ENCODE measurements at regions not wholly inside any gene's neighbourhood (a gene's known extent, or its start where the extent isn't known, plus 50 kb on each side); places are given as distances from the start of the nearest gene placed in this dataset.

DNA sequence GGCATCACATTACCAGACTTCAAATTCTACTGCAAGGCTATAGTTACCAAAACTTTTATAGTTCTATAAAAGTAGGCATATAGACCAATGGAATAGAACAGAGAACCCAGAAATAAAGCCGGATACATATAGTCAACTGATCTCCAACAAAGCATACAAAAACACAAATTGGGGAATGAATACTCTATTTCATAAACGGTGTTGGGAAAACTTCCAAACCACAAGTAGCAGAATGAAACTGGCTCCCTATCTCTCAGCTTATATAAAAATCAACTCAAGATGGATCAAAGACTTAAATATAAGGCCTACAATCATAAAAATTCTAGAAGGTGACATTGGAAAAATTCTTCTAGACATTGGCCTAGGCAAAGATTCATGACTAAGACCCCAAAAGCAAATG, 187.9 kb upstream of the PLXNC1 start:
- no TSS peak for BruUV-seq (replicated peaks)
- RAD21 ChIA-PET (ENCODE audit: low non-redundant PET in 1 of 2, low total read pairs in 2 of 2, uncharacterized antibody in 2 of 2, unreplicated experiment in 2 of 2): no interaction called here
- Histone ChIP-seq H3K79me2 (ENCODE audit: insufficient read depth, low read length) (no peaks in the 10 kb centered on the region), H3K36me3 (ENCODE audit: control insufficient read depth in 1 of 2, insufficient read depth in 2 of 2, low read length in 2 of 2) (no peaks in the 10 kb centered on the region), H3K4me2 (ENCODE audit: low read length) (no peak overlapping the region), H3K27me3 (ENCODE audit: insufficient read depth, low read length) (no peaks in the 10 kb centered on the region), H3K27ac (ENCODE audit: low read depth, low read length) (no peak overlapping the region), H3K9me3 (ENCODE audit: control insufficient read depth in 1 of 2, insufficient read depth in 1 of 2, low read depth in 1 of 2, low read length in 2 of 2) (no peaks in the 10 kb centered on the region), H3K4me3 (replicated peaks in 1 of 2; ENCODE audit: low read depth in 1 of 2, low read length in 2 of 2) (no peak overlapping the region), H3K4me1 (ENCODE audit: control insufficient read depth in 1 of 2, insufficient read depth in 2 of 2, low read length in 2 of 2) (no peaks in the 10 kb centered on the region), H3K9me2 (ENCODE audit: insufficient read depth) (no peaks in the 10 kb centered on the region; the same call in 1 of the 2 replicates), H3K9ac (ENCODE audit: low read length) (no peak overlapping the region), H2AFZ (ENCODE audit: low read depth, low read length, poor library complexity, severe bottlenecking) (no peak overlapping the region), H4K20me1 (ENCODE audit: insufficient read depth) (no peaks in the 10 kb centered on the region)
- DNase-seq (ENCODE audit: low read depth, low spot score) (no peak), ATAC-seq (no peak)
- TF ChIP-seq CEBPB (IDR thresholded peaks at IDR 0.05; ENCODE audit: low read depth): no peak
- intact Hi-C loops (cut with micrococcal nuclease): no loop called here
- POLR2A ChIA-PET: no interaction called here
- CTCF ChIA-PET: no interaction called here

DNA sequence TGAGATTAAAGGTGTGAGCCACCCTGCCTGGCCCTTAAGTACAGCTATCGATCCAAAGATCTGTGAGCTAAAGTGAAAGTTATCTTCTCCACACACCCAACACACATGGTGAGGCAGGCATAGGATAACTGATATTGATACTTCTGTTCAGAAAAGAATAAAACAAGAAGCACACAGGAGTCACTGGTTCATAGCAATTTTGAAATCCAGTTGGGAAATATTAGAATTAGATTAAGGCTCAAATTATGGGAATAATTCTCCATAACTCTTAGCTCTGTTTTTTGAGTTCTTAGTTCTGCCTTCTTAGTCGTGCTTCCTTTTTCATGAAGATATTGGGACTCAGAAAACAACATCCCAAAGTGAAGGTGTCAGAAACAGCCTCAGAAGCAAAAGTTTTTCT, 186.0 kb upstream of the PLXNC1 start:
- Histone ChIP-seq H3K9me3 (ENCODE audit: control insufficient read depth in 1 of 2, insufficient read depth in 1 of 2, low read depth in 1 of 2, low read length in 2 of 2) (no peaks in the 10 kb centered on the region), H2AFZ (ENCODE audit: low read depth, low read length, poor library complexity, severe bottlenecking) (no peak overlapping the region), H3K4me2 (ENCODE audit: low read length) (no peak overlapping the region), H3K9me2 (ENCODE audit: insufficient read depth) (no peaks in the 10 kb centered on the region; the same call in 1 of the 2 replicates), H3K79me2 (ENCODE audit: insufficient read depth, low read length) (no peaks in the 10 kb centered on the region), H4K20me1 (ENCODE audit: insufficient read depth) (no peaks in the 10 kb centered on the region), H3K27ac (ENCODE audit: low read depth, low read length) (no peak overlapping the region), H3K4me3 (replicated peaks in 1 of 2; ENCODE audit: low read depth in 1 of 2, low read length in 2 of 2) (no peak overlapping the region), H3K27me3 (ENCODE audit: insufficient read depth, low read length) (no peaks in the 10 kb centered on the region), H3K36me3 (ENCODE audit: control insufficient read depth in 1 of 2, insufficient read depth in 2 of 2, low read length in 2 of 2) (no peaks in the 10 kb centered on the region), H3K4me1 (ENCODE audit: control insufficient read depth in 1 of 2, insufficient read depth in 2 of 2, low read length in 2 of 2) (no peaks in the 10 kb centered on the region), H3K9ac (ENCODE audit: low read length) (no peak overlapping the region)
- TF ChIP-seq, protein P1, sequence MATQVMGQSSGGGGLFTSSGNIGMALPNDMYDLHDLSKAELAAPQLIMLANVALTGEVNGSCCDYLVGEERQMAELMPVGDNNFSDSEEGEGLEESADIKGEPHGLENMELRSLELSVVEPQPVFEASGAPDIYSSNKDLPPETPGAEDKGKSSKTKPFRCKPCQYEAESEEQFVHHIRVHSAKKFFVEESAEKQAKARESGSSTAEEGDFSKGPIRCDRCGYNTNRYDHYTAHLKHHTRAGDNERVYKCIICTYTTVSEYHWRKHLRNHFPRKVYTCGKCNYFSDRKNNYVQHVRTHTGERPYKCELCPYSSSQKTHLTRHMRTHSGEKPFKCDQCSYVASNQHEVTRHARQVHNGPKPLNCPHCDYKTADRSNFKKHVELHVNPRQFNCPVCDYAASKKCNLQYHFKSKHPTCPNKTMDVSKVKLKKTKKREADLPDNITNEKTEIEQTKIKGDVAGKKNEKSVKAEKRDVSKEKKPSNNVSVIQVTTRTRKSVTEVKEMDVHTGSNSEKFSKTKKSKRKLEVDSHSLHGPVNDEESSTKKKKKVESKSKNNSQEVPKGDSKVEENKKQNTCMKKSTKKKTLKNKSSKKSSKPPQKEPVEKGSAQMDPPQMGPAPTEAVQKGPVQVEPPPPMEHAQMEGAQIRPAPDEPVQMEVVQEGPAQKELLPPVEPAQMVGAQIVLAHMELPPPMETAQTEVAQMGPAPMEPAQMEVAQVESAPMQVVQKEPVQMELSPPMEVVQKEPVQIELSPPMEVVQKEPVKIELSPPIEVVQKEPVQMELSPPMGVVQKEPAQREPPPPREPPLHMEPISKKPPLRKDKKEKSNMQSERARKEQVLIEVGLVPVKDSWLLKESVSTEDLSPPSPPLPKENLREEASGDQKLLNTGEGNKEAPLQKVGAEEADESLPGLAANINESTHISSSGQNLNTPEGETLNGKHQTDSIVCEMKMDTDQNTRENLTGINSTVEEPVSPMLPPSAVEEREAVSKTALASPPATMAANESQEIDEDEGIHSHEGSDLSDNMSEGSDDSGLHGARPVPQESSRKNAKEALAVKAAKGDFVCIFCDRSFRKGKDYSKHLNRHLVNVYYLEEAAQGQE (IDR thresholded peaks at IDR 0.05; ENCODE audit: low read depth): no peak
- no peak for TF ChIP-seq TCF7L2 (IDR thresholded peaks at IDR 0.05; ENCODE audit: borderline replicate concordance, extremely low read depth, insufficient read depth, insufficient read length)
- no peak for TF ChIP-seq JUND (IDR thresholded peaks at IDR 0.05)
- no peak for TF ChIP-seq SP1 (IDR thresholded peaks at IDR 0.05; ENCODE audit: low read depth)
- TF ChIP-seq EZH2 (IDR thresholded peaks at IDR 0.05): no peak
- TF ChIP-seq ELF1 (IDR thresholded peaks at IDR 0.05; ENCODE audit: borderline replicate concordance, low read depth): no peak
- no peak for TF ChIP-seq SIN3A (IDR thresholded peaks at IDR 0.05; ENCODE audit: low read depth)
- TF ChIP-seq POLR2AphosphoS5 (IDR thresholded peaks at IDR 0.05; ENCODE audit: low read depth, low read length): no peak
- TF ChIP-seq, protein P2, sequence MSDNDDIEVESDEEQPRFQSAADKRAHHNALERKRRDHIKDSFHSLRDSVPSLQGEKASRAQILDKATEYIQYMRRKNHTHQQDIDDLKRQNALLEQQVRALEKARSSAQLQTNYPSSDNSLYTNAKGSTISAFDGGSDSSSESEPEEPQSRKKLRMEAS (IDR thresholded peaks at IDR 0.05): no peak
- BruUV-seq (replicated peaks): no TSS peak
- DNase-seq (ENCODE audit: low read depth, low spot score) (no peak), ATAC-seq (no peak)
- CTCF ChIA-PET: no interaction called here
- intact Hi-C loops (cut with micrococcal nuclease): no loop called here
- RAD21 ChIA-PET (ENCODE audit: low non-redundant PET in 1 of 2, low total read pairs in 2 of 2, uncharacterized antibody in 2 of 2, unreplicated experiment in 2 of 2): no interaction called here
- POLR2A ChIA-PET: no interaction called here

Data from HCT116 (cell line).